ENCODE measurements at regions not wholly inside any gene's neighbourhood (a gene's known extent, or its start where the extent isn't known, plus 50 kb on each side); places are given as distances from the start of the nearest gene placed in this dataset.

DNA sequence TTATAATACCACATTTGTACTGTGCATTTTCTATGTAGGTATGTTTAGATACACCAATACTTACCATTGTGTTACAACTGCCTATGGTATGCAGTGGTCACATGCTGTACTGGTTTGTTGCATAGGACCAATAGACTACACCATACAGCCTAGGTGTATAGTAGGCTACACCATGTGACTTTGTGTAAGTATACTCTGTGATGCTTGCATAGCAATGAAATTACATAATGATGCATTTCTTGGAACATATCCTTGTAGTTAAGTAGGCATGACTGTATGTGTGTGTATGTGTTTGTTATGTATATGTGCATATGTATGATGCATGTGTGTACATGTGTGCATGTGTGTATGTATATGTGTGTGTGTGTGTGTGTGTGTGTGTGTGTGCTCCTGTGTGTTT, 157.6 kb downstream of the TDRD15 start:
- Histone ChIP-seq H3K27me3 (no peaks in the 10 kb centered on the region), H3K4me3 (no peak overlapping the region), H3K27ac (no peak overlapping the region), H3K36me3 (no peaks in the 10 kb centered on the region), H3K9me3 (no peaks in the 10 kb centered on the region), H3K4me1 (no peaks in the 10 kb centered on the region)
- no peak for DNase-seq
- TF ChIP-seq, protein P1, sequence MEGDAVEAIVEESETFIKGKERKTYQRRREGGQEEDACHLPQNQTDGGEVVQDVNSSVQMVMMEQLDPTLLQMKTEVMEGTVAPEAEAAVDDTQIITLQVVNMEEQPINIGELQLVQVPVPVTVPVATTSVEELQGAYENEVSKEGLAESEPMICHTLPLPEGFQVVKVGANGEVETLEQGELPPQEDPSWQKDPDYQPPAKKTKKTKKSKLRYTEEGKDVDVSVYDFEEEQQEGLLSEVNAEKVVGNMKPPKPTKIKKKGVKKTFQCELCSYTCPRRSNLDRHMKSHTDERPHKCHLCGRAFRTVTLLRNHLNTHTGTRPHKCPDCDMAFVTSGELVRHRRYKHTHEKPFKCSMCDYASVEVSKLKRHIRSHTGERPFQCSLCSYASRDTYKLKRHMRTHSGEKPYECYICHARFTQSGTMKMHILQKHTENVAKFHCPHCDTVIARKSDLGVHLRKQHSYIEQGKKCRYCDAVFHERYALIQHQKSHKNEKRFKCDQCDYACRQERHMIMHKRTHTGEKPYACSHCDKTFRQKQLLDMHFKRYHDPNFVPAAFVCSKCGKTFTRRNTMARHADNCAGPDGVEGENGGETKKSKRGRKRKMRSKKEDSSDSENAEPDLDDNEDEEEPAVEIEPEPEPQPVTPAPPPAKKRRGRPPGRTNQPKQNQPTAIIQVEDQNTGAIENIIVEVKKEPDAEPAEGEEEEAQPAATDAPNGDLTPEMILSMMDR (IDR thresholded peaks at IDR 0.05) = no peak
- intact Hi-C loops (cut with DNase I; ENCODE audit: low total_unique reads) = no loop called here

DNA sequence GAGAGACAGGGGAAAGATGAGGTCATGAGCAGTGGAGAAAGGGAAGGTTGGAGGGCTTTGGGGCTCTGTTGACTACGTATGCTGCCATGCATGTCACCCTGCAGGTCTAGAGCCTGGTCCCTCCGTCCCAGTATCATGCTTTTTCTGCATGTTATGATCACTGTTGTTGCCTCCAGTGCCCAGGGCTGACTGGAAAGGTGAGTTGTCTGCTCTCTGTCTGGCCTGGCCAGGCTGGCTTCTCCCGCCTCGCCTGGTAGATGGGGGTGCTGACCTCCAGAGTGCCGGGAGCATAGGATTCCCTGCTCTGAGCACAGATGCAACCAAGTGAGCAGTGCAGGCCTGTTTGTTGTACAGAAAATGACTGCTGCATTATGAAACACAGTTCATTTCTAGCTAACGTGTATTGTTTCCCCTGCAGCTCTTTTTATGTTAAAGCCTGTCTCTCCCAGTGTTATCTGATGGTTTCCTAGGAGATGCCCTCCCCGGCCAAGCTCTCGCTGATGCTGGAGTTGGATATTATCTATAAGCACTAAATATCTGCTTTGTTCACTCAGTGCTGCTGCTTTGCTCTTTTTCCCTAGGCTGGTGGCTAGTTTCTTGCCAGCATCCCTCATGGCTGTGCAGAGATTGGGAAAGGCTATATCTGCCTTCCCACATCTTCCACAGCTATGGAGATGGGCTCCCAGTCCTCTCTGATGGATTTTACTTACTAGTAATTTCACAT, 158.2 kb downstream of the TDRD15 start:
- Histone ChIP-seq H3K36me3 (no peaks in the 10 kb centered on the region), H3K4me1 (no peaks in the 10 kb centered on the region), H3K27me3 (no peaks in the 10 kb centered on the region), H3K4me3 (no peak overlapping the region), H3K27ac (no peak overlapping the region), H3K9me3 (no peaks in the 10 kb centered on the region)
- TF ChIP-seq, protein P1 (IDR thresholded peaks at IDR 0.05) = no peak
- intact Hi-C loops (cut with DNase I; ENCODE audit: low total_unique reads) = no loop called here
- no peak for DNase-seq

DNA sequence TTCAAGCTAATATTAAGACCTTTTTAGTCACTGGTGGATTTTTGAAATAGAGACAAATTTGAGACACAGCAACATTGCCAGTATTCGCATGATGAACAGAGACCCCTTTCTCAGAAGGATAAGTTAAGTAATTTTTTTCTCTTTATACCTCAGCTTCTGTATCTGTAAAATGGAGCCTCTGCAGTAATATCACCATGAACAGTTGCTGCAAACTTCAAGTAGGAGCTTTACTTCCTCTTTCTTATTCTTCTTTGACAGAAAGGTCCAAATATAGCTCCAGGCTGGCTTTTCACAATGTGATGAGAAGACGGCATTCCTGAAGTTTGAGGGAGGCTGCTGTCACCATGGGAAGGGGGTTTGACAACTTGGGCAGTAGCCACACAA, 158.7 kb downstream of the TDRD15 start:
- TF ChIP-seq, protein P1 (IDR thresholded peaks at IDR 0.05) = no peak
- no peak overlapping the region for H3K4me3 ChIP-seq
- intact Hi-C loops (cut with DNase I; ENCODE audit: low total_unique reads) = no loop called here
- DNase-seq = no peak
- no peaks in the 10 kb centered on the region for H3K4me1 ChIP-seq
- H3K36me3 ChIP-seq = no peaks in the 10 kb centered on the region
- no peak overlapping the region for H3K27ac ChIP-seq
- H3K27me3 ChIP-seq = no peaks in the 10 kb centered on the region
- H3K9me3 ChIP-seq = no peaks in the 10 kb centered on the region

DNA sequence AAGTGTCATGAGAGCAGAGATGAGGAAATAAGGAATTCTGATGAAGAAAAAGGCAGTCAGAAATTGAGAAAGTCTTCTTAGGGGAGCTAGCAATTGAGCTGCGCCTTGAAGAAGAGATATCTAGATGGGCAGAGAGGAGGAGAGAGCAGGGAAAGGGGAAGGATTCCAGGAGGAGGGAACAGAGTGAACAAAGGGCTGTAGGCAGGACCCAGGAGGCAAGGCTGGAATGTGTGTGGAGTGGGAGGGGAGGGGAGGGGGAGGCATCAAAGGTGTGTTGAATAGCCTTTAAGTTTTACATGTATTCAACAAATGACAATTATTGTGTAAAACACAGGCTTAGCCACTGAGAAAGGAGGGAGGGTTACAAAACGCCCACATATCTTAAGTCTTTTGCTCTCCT, 164.5 kb downstream of the TDRD15 start:
- no peak overlapping the region for H3K4me3 ChIP-seq
- H3K27ac ChIP-seq = peak overlapping the region in 1 of 2 donors; percentile 41
- H3K36me3 ChIP-seq = no peaks in the 10 kb centered on the region
- H3K4me1 ChIP-seq = peaks cover 0 to 39% (median 22%) of the 10 kb centered on the region in 4 donors
- no peaks in the 10 kb centered on the region for H3K27me3 ChIP-seq
- TF ChIP-seq, protein P1 (IDR thresholded peaks at IDR 0.05) = no peak
- DNase-seq = no peak
- H3K9me3 ChIP-seq = no peaks in the 10 kb centered on the region
- intact Hi-C loops (cut with DNase I; ENCODE audit: low total_unique reads) = no loop called here

DNA sequence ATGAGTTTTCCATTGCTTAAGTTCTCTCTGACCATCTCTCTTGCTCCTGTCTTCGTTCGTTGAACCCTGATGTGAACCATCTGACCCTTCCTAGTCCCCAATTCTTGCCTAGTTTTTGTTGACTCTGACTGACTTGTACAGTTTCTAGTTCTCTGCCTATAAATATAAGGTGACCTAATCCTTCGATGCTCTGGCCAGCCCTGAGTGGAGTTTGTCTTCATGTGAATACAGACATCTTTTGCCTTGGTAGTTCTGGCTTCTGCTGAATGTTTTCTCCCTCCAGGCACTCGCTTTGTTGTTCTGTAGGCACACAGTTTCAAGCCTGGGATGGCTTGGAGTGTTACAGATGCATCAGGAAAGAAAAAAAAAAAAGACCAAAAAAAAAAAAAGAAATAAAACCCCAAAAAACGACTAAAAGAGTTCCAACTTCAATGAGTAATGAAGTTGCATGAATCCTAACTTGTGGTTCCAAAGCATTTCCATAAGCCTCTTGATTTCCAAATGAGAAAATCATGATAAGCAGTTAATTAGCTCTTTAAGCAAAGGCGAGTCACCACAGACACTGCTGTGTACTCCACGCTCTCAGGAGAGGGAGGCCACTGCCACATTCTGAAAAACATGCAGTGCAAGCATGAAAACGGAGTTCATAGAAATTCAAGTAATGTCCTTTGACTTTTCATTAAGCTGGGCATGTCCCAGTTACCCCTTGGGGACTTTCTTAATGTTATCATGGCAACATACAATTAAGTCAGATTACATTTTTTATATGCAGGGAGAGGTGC, 165.2 kb downstream of the TDRD15 start:
- no peak overlapping the region for H3K4me3 ChIP-seq
- H3K36me3 ChIP-seq = no peaks in the 10 kb centered on the region
- H3K27ac ChIP-seq = peak overlapping the region in 1 of 2 donors; percentile 41
- H3K27me3 ChIP-seq = no peaks in the 10 kb centered on the region
- no peak for DNase-seq
- intact Hi-C loops (cut with DNase I; ENCODE audit: low total_unique reads) = no loop called here
- no peaks in the 10 kb centered on the region for H3K9me3 ChIP-seq
- H3K4me1 ChIP-seq = peaks cover 0 to 39% (median 22%) of the 10 kb centered on the region in 4 donors
- TF ChIP-seq, protein P1 (IDR thresholded peaks at IDR 0.05) = no peak
